GM12872 (cell line): ENCODE measurements at regions not wholly inside any gene's neighbourhood (a gene's known extent, or its start where the extent isn't known, plus 50 kb on each side); places are given as distances from the start of the nearest gene placed in this dataset.
A peak's percentile ranks its signal among the peaks of the same experiment; 100 is the strongest.

Experiments
- TF ChIP-seq, protein P1 (sequence below): IDR thresholded peaks from 3 replicates; pipeline ENCODE4 v1.5.1; 2011; ENCODE audit warnings: low read depth, mild to moderate bottlenecking, low read length, moderate library complexity; ENCODE audit not compliant: insufficient read depth

DNA sequence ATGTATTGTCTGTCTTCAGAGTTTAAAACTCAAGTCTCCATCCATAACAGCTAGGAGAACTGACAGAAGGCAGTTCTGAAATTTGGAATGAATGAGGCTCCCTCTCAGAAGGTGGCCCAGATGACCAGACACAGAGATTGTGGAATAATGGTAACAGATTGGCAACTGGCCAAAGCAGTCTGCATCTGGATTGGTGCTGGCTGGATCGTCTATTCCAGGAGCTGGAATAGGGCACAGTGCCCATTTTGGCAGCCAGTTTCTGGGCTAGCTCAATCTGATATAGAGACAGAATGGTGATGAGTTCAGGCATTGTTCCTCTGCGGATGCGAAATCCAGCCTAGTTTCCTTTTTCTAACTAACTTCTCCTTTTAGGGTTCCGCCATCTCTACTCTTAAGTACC lies 851.7 kb downstream of the PDCD6IP start:
- TF ChIP-seq, protein P1, sequence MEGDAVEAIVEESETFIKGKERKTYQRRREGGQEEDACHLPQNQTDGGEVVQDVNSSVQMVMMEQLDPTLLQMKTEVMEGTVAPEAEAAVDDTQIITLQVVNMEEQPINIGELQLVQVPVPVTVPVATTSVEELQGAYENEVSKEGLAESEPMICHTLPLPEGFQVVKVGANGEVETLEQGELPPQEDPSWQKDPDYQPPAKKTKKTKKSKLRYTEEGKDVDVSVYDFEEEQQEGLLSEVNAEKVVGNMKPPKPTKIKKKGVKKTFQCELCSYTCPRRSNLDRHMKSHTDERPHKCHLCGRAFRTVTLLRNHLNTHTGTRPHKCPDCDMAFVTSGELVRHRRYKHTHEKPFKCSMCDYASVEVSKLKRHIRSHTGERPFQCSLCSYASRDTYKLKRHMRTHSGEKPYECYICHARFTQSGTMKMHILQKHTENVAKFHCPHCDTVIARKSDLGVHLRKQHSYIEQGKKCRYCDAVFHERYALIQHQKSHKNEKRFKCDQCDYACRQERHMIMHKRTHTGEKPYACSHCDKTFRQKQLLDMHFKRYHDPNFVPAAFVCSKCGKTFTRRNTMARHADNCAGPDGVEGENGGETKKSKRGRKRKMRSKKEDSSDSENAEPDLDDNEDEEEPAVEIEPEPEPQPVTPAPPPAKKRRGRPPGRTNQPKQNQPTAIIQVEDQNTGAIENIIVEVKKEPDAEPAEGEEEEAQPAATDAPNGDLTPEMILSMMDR = no peak

DNA sequence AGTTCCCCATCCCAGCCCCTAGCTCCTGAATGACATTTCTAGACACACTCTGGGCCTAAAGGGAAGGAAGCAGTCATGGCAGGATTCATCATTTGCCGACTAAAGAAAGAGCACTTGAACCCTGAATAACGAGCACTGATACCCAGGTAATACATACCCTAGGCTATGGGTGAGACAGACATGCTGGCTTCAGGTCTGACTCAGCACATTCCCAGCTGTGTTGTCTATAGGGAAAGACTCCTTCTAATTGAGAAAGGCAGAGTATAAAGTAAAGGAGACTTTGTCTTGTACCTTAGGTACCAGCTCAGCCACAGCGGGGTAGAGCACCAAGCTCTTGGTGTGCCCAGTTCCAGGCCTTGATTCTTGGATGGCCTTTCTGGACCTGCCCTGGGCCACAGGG lies 870.5 kb downstream of the PDCD6IP start:
- TF ChIP-seq, protein P1 = no peak

DNA sequence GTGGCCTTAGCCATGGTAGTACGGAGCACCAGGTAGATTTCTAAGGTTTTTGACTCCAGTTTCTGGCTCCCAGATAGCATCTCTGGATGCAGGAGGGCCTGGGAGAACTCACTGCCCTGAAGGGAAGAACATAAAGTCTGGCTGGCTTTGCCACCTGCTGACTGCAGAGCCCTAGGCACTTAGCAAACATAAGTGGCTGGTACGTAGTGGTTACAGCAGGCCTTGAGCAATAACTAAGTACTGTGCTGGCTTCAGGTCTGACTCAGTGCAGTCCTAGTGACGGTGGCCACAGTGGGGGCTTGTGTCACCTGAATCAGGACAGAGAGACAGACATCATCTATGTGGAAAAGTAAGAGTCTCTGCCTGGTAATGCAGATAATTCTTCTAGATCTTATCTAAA lies 871.1 kb downstream of the PDCD6IP start:
- TF ChIP-seq, protein P1 = no peak

DNA sequence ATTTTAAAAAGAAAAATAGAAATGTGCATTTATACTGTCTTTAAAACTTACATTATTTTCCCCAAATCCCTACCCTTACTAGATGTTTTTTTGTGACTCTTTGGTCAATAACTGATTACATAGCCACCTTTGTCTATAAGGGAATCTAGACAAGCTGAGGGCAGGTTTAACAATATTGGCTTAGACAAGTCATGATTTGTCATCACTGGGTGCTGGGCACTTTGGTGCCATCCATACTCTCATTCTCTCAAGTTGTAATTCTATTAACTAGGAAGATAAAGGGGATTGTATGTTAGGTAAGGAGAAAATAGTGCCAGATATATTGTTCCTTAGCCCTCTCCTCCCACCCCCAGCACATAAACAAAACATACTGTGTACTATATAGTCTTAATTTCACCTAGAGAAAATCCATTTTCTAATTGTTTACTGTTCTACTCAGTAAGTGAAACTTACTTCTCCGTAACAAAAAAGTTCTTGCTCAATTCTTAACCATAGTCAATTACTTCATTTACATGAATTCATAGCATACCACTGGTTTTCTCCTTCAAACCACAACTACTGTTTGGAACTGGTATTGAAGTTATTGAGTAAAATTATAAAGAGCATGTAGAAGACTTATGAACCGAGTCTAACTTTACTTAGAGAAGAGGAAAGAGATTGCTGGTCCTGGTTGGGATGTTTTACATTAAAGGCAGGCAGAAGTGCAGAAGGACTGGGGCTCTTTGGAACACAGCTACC lies 877.1 kb downstream of the PDCD6IP start:
- TF ChIP-seq, protein P1 = no peak

DNA sequence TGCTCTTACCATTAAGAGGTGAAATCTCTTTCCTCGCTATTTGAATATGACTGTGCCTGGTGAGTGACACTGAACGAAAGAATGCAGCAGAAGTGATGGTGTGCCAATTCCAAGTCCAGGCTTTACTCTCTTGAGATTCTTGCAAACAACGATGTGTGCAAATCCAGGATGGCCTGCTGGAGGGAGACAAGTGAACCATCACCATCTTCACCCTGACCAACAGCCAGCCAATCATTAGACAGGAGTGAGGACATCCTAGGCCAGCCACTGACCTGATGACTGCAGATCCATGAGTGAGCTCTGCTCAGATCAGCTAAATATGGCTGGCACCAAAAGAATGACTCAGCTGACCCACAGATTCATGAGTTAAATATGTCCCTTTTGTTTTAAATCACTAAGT lies 878.0 kb downstream of the PDCD6IP start:
- TF ChIP-seq, protein P1 = no peak

DNA sequence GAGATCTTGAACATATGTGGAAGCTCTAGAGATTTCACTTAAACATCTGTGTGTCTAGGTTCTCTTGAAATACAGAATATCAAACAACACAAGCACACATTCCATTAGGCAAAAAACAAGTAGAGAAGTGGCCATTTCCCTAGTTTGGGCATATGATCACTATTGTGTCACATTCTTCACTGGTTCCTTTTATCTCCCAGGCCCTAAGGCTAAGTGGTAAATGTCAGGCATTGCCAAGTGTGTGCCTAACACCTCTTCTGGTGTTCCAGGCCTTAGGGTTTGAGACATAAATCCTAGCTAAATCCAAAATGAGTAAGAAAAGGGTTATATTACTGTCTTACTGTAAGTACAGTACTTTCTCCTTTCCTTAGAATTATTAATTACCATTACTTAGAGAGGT lies 880.1 kb downstream of the PDCD6IP start:
- TF ChIP-seq, protein P1 = no peak

DNA sequence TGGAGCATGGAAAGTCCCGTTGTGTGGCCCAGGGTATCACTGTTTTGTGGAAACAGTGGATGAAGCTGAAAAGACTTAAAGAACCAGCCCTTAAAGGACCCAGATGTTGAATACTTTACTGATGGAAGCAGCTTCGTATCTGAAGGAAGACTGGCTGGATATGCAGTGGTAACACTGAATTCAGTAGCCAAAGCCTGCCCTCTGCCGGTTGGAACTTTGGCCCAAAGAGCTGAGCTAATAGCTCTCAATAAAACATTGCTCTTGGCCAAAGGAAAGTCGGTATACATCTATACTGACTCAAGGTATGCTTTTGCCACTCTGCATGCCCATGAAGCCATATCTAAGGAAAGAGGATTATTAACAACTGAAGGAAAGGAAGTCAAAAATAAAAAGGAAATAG lies 885.4 kb downstream of the PDCD6IP start:
- TF ChIP-seq, protein P1 = peak; percentile 63
